Panc1 (cell line): ENCODE measurements at regions not wholly inside any gene's neighbourhood (a gene's known extent, or its start where the extent isn't known, plus 50 kb on each side); places are given as distances from the start of the nearest gene placed in this dataset.

ENCODE experiments used
- ATAC-seq: fragments of 200-7000 bp; cut with Tn5 transposase; 2 replicates; pipeline ENCODE4 v1.9.1; 2020; ENCODE audit warnings: mild to moderate bottlenecking, moderate library complexity
- BruUV-seq: library from RNA; stranded (reverse); fragments of 400-500 nt; replicated peaks from 2 replicates; lab custom pipeline; 2021; lab: Mats Ljungman, UMichigan
- CTCF ChIA-PET: fragments of 300-600 bp; sonication (Branson Sonifier 250); formaldehyde crosslinking; loops from one replicate; lab custom pipeline; 2022; ENCODE audit warnings: antibody characterized with exemption; lab: Charles Lee
- POLR2A ChIA-PET: fragments of 300-600 bp; sonication (Branson Sonifier 250); formaldehyde crosslinking; loops from one replicate; lab custom pipeline; 2022; ENCODE audit warnings: antibody characterized with exemption; lab: Charles Lee
- DNase-seq: peaks from one replicate; pipeline ENCODE4 v3.0.0-alpha.2; 2010; ENCODE audit warnings: low read depth, low spot score
- H3K27ac ChIP-seq: 2 replicates; pipeline ENCODE4 v1.5.1; 2011; ENCODE audit warnings: mild to moderate bottlenecking, low read length, inconsistent platforms
- H3K27me3 ChIP-seq: fragments of 200-500 bp; sonication (Bioruptor generic); 2 replicates; pipeline ENCODE4 v1.6.0; 2014; ENCODE audit warnings: low read length, inconsistent platforms; ENCODE audit not compliant: control insufficient read depth, insufficient read depth
- H3K36me3 ChIP-seq: fragments of 200-500 bp; sonication (Bioruptor generic); 2 replicates; pipeline ENCODE4 v1.5.1; 2014; ENCODE audit warnings: inconsistent platforms, mild to moderate bottlenecking, low read length, moderate library complexity; ENCODE audit not compliant: control insufficient read depth, insufficient read depth
- H3K4me1 ChIP-seq: 2 replicates; pipeline ENCODE4 v1.5.1; 2011; ENCODE audit warnings: inconsistent platforms, mild to moderate bottlenecking, low read length, moderate library complexity; ENCODE audit not compliant: control insufficient read depth, insufficient read depth
- H3K4me3 ChIP-seq, 2 experiments: 2 replicates each; pipeline ENCODE4 v1.5.1; 2011 to 2012; ENCODE audit warnings: low read depth in 2 of 2, low read length in 2 of 2, mild to moderate bottlenecking in 2 of 2, inconsistent platforms in 1 of 2, moderate library complexity in 1 of 2
- H3K9me3 ChIP-seq: fragments of 200-500 bp; sonication (Bioruptor generic); 2 replicates; pipeline ENCODE4 v1.5.1; 2014; ENCODE audit warnings: low read depth, mild to moderate bottlenecking, inconsistent platforms, low read length, moderate library complexity; ENCODE audit not compliant: control insufficient read depth, insufficient read depth
- POLR2AphosphoS5 ChIP-seq: IDR thresholded peaks from 2 replicates; pipeline ENCODE4 v1.6.1; 2012; ENCODE audit warnings: mild to moderate bottlenecking, low read depth, low read length, moderate library complexity
- SIN3A ChIP-seq: IDR thresholded peaks from 2 replicates; pipeline ENCODE4 v1.6.1; 2012; ENCODE audit warnings: low read depth, mild to moderate bottlenecking, low read length, moderate library complexity, borderline replicate concordance; ENCODE audit not compliant: insufficient read depth
- TCF7L2 ChIP-seq: IDR thresholded peaks from 2 replicates; pipeline ENCODE4 v1.6.1; 2011; ENCODE audit warnings: mild to moderate bottlenecking, low read depth, low read length, inconsistent platforms
- in situ Hi-C: cut with HindIII; loops from 2 replicates; pipeline ENCODE4 v1.10.0; 2016; ENCODE audit warnings: low sequenced_read_pairs, low pct_unique_long_range_greater_than_20kb
- intact Hi-C: fragments of 100-400 bp; cut with micrococcal nuclease; formaldehyde crosslinking; loops from one replicate; pipeline ENCODE4 v1.10.0; 2022; ENCODE audit not compliant: unreplicated experiment
- TF ChIP-seq, protein P1 (sequence below), 2 experiments: IDR thresholded peaks; 2 replicates each; pipeline ENCODE4 v1.6.1; 2011 to 2012; ENCODE audit warnings: low read depth in 2 of 2, control low read depth in 1 of 2, low read length in 1 of 2, mild to moderate bottlenecking in 1 of 2, moderate library complexity in 1 of 2; ENCODE audit not compliant: insufficient read depth in 1 of 2
- TF ChIP-seq, protein P2 (sequence below): fragments of 450-650 bp; IDR thresholded peaks from 2 replicates; pipeline ENCODE4 v1.5.1; 2017; ENCODE audit warnings: mild to moderate bottlenecking

DNA sequence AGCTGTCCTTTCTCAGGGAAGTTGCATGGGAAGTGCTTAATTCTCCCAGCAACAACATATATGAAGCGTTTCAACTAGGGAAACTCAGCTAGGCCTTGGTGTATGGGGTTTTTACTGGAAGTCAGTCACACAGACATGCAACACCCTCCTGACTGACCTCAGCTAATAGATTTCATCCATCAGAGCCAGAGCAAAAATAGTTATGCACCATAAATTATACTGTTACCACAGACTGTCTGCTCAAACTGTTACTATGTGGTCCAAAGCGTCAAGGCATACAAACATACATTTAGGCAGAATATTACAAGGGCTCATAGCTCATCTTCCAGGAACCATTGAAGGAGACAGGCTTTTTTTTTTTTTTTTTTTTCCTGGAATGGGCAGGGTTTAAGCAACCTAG lies 417.9 kb downstream of the ANKRD7 start:
- CTCF ChIA-PET = no interaction called here
- no peak for ATAC-seq
- DNase-seq = no peak
- H3K4me1 ChIP-seq = no peaks in the 10 kb centered on the region
- BruUV-seq = no TSS peak
- H3K27ac ChIP-seq = no peak overlapping the region
- no peak overlapping the region for H3K4me3 ChIP-seq
- intact Hi-C loops = no loop called here
- in situ Hi-C loops = no loop called here
- no peaks in the 10 kb centered on the region for H3K27me3 ChIP-seq
- POLR2A ChIA-PET = interaction anchor here (0.7 kb wide), 1 partner anchor 29 kb away, joined by 7 read pairs; no protein-coding TSS in a partner anchor
- no peaks in the 10 kb centered on the region for H3K9me3 ChIP-seq
- H3K36me3 ChIP-seq = no peaks in the 10 kb centered on the region
- TF ChIP-seq, protein P1, sequence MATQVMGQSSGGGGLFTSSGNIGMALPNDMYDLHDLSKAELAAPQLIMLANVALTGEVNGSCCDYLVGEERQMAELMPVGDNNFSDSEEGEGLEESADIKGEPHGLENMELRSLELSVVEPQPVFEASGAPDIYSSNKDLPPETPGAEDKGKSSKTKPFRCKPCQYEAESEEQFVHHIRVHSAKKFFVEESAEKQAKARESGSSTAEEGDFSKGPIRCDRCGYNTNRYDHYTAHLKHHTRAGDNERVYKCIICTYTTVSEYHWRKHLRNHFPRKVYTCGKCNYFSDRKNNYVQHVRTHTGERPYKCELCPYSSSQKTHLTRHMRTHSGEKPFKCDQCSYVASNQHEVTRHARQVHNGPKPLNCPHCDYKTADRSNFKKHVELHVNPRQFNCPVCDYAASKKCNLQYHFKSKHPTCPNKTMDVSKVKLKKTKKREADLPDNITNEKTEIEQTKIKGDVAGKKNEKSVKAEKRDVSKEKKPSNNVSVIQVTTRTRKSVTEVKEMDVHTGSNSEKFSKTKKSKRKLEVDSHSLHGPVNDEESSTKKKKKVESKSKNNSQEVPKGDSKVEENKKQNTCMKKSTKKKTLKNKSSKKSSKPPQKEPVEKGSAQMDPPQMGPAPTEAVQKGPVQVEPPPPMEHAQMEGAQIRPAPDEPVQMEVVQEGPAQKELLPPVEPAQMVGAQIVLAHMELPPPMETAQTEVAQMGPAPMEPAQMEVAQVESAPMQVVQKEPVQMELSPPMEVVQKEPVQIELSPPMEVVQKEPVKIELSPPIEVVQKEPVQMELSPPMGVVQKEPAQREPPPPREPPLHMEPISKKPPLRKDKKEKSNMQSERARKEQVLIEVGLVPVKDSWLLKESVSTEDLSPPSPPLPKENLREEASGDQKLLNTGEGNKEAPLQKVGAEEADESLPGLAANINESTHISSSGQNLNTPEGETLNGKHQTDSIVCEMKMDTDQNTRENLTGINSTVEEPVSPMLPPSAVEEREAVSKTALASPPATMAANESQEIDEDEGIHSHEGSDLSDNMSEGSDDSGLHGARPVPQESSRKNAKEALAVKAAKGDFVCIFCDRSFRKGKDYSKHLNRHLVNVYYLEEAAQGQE (IDR thresholded peaks at IDR 0.05; ENCODE audit: insufficient read depth in 1 of 2, low read depth in 2 of 2, low read length in 1 of 2) = no peak
- TF ChIP-seq SIN3A (no peak), TCF7L2 (no peak), POLR2AphosphoS5 (no peak)
- TF ChIP-seq, protein P2, sequence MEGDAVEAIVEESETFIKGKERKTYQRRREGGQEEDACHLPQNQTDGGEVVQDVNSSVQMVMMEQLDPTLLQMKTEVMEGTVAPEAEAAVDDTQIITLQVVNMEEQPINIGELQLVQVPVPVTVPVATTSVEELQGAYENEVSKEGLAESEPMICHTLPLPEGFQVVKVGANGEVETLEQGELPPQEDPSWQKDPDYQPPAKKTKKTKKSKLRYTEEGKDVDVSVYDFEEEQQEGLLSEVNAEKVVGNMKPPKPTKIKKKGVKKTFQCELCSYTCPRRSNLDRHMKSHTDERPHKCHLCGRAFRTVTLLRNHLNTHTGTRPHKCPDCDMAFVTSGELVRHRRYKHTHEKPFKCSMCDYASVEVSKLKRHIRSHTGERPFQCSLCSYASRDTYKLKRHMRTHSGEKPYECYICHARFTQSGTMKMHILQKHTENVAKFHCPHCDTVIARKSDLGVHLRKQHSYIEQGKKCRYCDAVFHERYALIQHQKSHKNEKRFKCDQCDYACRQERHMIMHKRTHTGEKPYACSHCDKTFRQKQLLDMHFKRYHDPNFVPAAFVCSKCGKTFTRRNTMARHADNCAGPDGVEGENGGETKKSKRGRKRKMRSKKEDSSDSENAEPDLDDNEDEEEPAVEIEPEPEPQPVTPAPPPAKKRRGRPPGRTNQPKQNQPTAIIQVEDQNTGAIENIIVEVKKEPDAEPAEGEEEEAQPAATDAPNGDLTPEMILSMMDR = no peak

DNA sequence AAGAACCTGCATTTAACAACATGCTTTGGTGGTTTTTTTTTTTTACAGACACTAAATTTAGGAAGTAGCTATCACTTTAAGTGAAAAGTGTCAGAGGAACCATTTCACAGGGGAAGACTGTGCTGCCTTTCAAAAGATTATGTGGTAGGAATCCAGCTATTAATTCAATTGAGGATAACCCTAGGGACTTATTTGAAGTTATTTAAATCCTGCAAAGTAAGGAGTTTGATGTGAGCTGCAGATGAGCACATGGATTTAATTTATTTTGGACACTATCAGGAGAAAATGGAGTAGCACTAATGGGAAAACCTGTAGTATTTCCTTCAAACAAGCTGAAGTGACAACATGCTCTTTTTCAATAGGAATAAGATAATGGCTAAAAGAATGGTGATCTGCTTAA lies 419.8 kb downstream of the ANKRD7 start:
- TF ChIP-seq TCF7L2 (no peak), POLR2AphosphoS5 (no peak), SIN3A (no peak)
- TF ChIP-seq, protein P1 (IDR thresholded peaks at IDR 0.05; ENCODE audit: insufficient read depth in 1 of 2, low read depth in 2 of 2, low read length in 1 of 2) = no peak
- TF ChIP-seq, protein P2 = no peak
- Histone ChIP-seq H3K36me3 (no peaks in the 10 kb centered on the region), H3K4me3 (no peak overlapping the region), H3K27me3 (no peaks in the 10 kb centered on the region), H3K4me1 (no peaks in the 10 kb centered on the region), H3K27ac (no peak overlapping the region), H3K9me3 (no peaks in the 10 kb centered on the region)
- ChIA-PET CTCF (no interaction called here), POLR2A (no interaction called here)
- intact Hi-C loops (no loop called here), in situ Hi-C loops (no loop called here)
- no TSS peak for BruUV-seq
- ATAC-seq (no peak), DNase-seq (no peak)
